HG03457 (cell line): ENCODE measurements at regions not wholly inside any gene's neighbourhood (a gene's known extent, or its start where the extent isn't known, plus 50 kb on each side); places are given as distances from the start of the nearest gene placed in this dataset.

ENCODE experiments used
- ATAC-seq: cut with Tn5 transposase; IDR thresholded peaks from one replicate; pipeline ENCODE4 v1.9.1; 2021; ENCODE audit warnings: moderate number of reproducible peaks; ENCODE audit not compliant: unreplicated experiment

DNA sequence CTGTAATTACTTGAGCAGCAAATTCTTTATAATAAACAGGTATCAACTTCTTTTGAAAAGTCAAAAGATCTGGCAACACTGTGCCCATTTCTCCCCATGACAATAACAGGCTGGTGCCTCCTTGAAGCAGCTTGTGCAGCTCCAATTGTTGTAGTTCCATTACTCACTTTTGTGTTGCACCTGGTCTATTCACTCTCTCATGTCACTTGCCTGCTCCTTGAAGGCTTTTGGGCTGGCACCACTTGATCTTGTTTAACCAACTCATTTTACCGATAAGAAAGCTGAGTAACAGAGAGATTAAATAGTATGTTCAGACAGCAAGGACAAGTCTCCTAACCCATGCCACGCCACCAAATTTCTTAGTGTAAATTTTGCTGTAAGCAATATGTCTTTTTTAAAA is 314.5 kb downstream of the OSR1 start:
- ATAC-seq, result no peak

DNA sequence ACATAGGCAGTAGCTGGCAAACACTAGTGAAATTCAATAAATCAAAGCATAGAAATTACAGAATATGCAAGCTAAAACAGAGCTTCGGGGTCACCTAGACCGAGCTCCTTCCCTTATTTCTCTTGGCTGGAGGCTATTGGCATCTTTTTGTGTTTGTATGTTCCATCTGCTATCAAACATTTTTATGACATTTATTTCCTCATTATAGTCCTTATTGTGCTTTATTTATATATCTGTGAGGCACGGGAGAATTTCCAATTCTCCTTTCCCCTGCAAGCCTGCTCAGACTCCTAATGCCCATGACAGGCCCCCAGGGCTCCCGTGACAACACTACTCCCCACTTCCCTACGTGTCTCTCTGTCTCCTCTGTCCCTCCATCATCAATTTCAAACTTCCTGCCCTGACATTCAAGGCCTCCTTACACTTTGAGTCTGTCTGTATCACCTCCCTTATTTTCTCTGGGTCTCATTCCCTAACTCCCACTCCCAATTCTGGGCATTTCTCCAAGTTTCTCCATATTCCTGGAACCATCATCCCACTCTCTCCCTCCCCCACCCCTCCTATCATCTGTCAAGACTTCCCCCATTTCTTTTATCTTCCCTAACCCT is 316.9 kb downstream of the OSR1 start:
- ATAC-seq, result no peak

DNA sequence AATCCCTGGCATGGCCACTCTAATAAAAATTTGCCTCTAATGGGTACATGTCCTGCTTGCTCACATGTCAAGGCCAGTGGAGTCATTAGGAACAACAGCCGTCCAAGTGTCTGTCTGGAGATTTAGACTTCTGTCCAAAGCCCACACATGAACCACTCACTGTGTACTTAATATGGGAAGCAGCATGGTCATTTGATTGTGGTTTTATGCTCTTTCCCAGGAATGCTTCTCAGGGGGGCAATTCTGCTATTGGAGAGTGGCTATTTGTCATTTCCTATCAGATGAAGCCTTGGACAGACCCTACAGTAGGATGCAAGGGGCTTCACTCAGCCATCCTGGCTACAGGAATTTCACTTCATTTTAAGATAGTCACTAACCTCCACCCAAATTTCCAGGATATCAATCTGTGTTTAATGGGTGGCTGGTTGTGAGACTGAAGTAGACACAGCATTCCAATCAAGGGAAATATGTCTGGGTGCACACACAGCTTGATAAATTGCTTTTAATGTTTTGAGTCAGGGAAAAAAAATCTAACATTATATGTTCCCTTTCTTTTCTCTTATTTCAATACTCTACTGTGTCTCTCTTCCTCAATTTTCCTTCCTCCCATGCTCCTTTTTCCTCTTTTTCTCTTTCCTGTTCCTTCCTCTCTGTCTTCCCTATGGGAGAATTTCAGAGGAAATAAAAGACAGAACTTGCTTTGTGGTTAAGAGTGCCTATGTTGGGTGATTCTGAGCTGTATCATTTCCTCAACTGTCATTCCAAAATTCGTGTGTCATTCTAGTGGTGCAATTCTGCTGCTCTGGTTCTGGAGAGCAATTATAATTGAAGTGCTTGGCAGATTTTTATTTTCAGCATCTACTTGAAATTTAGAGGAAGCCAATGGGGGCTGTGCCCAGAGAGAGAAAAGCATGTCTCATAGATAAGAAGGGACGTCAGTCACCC is 320.1 kb downstream of the OSR1 start:
- ATAC-seq, result no peak

DNA sequence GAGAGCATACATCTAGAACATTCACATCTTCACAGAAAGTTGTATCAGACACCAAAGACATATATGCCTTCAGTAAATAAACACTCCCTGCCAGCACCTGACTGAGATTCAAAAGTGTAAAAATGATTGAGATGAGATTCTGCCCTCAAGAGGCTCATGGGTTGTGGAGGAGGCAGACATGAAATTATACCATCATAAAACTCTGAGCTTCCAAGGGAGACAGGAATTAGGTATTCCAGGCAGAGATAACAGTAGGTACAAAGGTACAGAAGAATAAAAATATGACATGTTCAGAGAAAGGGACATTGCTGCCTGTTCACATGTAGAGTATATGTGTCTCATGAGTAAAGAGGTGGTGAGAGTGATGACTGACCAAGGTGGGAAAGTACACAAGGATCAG is 322.3 kb downstream of the OSR1 start:
- ATAC-seq, result no peak

DNA sequence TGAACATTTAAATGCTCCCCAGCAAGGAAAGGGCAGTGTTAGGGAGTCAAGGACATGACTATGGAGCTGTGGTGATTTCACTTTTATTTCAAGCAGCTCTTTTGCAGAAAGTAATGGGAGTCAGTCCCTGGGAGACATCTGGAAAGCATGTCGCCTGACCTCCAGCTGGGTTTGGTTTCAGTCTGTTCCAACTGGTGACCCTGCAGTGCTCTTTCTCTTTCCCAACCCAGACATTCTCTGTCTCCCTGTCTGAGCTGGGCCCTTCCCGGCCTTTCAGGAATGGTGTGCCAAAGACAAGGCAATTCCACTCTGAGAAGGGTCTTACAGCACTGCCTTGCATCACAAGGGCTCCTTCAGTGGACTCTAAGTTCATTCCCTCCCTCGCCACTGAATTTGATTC is 323.2 kb downstream of the OSR1 start:
- no peak for ATAC-seq

DNA sequence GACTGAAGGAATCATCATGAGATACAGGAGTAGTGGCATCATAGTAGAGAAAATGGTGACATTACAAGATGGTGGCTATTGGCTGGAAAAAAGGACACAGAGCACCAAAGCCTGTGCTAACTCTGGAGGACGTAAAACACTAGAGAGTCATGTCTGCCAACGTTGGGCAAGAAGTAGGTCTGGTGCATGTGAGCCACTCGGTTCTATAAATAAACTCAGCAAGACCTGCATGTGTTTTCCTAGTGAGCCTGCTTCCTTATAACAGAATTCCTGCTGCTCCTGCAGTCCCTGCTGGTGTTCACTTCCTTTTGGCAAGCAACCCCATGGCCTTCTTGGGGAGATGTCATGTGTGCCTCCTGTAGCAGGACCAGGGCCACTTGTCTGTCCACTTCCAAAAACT is 325.2 kb downstream of the OSR1 start:
- ATAC-seq, result no peak

DNA sequence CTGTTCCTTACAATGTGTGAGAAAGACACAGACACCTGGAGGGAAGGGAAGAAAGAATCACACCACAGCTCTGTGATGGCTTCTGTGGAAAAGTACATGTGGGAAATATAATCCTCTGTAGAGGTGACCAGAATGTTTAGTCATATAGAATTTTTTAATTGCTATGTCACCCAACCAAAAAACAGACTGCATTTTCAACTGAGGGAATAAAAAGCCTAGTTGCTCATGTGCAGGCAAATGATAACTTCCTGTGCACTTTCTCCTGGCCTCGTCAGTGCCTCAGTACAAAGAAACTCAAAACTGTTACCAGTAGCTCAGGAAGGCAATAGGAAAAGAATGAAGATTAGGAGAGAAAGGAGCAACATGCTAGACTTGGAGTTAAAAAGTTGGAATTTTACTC is 326.8 kb downstream of the OSR1 start:
- no peak for ATAC-seq

DNA sequence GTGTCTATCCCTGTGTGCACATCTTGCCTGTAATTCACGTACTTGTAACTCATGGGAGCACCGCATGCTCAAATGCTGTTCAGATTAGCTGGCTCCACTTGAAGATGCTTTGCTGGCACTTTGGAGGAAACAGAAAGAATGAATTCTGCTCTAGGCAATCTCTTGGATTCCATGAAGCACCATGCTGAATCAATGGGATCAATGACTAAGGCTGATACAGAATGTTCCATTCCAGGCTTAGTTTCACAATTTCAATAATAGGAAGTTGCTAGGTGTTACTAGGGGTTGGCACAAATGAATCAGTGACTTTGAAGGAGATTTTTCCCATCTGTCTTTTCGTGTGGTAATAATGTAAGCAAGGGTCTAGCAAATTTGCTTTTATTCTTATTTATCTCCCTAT is 328.8 kb downstream of the OSR1 start:
- no peak for ATAC-seq

DNA sequence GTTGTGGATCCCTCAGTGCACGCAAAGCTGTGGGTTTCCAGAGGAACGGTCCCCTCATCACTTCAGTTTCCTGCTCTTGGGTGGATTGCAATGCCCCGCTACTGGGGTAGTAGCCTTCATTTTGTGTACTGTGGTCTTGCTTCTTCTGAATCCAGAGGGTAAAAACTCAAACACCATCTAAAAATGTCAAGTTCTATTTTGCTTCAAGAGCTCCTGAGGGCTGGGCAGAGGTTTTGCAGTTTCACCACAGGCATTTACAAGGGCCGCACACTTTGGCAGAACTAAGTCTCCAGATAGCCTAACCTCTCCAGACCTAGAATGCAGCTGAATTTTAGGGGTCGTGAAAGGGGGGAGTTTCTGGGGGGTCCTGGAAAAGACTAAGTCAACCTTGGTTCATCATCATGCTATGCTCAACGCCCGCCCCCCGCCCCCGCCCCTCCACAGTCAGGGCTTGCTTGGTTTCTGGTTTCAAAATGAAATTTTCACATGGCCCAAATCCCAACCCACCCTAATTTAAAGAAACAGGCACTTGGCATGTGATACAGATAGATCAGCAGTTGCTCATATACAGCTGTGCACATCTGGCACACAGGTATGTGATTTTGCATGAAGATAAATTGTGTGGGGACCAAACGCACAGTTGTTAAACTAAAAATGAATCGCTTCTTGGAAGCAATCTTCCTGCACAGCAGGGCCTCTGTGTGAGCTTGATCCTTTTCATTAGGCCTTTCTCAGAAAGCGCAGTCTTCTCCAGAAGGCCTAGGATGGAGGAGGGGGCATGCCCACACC is 329.6 kb downstream of the OSR1 start:
- no peak for ATAC-seq

DNA sequence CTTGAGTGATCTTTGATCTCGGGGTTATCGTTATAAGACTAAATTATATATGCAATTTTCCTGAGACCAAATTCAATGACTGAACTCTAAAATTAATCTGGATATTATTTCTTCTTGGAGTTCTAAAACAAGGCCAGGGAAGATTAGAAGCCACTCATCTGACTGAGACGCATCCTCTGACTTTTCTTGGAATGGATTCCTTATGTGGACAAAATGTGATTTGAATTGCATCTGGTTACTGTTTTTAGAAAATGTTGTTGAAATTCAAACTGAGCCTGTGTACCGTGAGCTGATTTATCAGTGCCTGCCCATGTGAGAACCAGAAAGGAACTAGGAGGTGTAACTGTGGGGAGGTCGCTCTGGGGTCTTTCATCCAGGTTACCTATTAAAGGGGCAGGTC is 330.8 kb downstream of the OSR1 start:
- no peak for ATAC-seq

DNA sequence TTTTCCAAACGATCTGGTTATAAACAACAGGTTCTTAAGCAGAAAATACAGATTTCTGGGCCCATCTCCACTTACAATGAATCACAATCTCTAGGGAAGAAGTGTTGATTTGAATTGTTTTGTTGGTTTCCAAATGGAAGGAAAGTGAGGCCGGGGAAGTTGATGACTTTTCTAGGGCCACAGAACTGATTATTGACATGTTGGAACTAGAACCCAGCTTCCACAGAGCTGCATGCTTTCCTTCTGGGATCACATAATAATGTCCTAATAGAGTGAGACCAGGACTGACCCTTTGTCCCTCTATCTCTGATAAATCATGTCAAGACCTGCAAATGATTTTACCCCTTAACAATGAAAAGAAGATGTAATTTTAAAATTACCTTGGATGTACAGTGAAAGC is 332.2 kb downstream of the OSR1 start:
- ATAC-seq, result no peak

DNA sequence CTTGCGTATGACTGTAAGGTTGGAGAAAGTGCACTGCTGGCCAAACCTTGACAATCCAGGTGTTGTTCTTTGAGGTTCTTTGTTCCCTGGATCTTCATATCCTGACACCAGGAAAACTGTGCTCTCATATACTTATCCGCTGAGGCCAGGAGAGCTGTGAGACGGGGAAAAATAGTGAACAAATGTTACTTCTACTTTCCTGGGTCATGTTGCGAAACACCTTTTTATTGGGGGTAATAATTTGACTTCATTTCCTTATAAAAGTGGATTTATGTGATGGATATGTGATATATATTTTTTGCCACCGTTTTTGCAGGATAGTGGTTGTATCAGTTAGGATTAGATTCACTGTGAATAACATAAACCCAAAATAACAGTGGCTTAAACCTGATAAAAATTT is 336.1 kb downstream of the OSR1 start:
- no peak for ATAC-seq

DNA sequence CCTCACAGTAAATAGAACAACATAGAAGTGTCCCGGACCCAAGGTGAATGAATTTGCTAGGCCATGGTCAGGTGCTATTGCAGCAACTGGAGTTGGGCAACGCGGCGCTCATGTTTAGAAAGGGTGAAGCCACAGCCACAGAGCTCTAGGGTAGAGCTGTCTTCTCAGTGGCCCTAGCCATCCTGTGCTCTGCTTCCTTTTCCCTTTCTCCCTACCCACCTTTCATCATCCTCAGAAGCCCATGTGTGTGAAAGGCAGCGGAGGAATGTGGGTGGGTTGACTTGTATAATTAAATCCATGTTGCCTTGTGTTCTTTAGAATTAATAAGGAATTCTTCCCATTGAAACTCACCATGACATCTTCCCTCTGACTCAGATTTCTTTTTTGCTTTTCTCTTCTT is 336.7 kb downstream of the OSR1 start:
- no peak for ATAC-seq

DNA sequence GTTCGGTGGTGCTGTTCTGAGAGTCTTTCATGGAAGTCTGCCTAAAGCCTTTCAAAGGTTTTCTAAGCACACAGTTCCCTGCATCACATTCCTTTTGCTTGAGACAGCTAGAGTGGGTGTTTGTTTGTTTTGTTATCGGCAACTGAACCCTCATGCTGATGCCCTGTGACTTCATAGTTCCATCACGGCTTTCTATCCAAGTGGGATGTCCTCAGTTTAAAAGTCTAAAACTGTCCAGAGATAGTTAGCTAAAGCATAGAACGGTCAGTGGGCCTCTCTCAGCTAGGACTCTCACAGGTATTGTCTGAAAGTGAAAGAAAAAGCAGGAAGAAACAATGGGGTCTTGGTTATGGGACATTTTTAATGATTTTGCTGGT is 337.3 kb downstream of the OSR1 start:
- no peak for ATAC-seq

DNA sequence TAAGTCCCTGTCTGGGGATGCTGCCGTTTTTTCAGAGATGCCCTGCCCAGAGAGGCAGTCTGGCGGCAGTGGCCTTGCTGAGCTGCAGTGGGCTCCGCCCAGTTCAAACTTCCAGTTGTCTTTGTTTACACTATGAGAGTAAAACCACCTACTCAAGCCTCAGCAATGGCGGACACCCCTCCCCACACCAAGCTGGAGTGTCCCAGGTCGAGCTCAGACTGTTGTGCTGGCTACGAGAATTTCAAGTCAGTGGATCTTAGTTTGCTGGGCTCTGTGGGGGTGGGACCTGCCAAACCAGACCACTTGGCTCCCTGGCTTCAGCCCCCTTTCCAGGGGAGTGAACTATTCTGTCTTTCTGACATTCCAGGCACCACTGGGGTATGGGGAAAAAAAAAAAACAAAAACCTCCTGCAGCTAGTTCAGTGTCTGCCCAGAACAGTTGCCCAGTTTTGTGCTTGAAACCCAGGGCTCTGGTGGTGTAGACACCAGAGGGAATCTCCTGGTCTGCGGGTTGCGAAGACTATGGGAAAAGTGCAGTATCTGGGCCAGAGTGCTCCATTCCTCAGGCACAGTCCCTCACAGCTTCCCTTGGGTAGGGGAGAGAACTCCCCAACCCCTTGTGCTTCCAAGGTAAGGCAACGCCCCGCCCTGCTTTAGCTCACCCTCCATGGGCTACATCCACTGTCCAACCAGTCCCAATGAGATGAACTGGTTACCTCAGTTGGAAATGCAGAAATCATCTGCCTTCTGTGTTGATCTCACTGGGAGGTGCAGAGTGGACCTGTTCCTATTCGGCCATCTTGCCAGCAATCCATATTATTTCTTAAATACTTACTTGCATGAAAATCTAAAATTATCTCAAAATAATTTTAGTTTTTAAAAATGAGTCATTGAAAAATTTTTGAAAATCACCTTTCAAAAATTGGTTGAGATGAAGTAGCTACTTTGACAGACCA is 338.0 kb downstream of the OSR1 start:
- ATAC-seq, result no peak

DNA sequence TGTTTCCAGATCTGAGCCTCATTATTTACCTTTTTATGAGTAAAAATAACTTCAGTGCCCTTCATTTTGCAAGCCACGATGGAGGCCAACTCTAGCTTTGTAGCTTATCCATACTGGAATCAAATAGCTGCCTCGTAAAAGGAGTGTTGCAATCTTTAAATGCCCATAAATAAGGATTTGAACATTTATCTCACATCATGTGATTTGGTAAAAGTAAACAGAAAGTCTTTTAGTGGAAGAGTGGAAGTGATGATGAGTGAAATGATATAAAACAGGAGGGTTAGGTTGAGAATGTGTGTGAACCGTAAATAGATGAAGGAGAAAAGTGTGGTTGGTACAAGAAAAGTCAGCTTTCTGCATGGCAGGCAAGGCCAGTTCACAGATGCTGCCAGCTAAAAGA is 348.9 kb downstream of the OSR1 start:
- ATAC-seq, result no peak

DNA sequence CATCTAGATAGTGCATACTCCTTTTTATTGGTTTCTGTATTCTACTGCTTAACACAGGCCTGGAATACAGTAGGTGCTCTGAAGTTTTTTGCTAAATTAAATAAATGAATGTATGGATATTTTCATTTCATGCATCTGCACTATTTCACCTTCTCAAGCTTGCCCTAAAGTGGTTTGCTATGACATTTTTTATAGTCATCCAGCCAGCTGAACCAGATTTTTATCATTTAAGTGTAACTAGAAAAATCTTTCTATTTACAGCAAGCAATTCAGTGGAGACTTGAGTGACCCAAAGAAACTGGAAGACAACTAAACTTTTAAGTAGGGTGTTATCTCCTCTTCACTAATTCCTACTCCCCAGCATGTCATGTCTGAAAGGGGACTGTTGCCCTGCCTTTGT is 354.9 kb downstream of the OSR1 start:
- ATAC-seq, result no peak

DNA sequence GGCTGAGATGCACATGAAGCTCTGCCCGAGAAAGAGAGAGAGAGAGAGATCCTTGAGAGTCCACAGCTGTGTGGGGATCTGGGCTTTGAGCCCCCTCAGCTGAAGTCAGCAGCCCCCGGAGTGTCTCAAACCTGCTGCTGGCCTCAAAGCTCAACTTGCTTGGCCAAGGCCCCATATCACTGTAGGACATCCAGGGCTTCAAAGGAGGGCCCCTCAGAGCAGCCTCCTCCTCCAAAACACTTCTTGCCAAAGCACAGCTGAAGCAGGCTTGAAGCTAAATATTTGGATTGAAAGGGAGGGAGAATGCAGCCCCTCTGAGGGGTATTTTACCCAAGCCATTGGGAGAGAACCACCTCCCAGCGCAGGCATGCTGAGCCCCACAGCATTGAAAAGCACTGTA is 357.6 kb downstream of the OSR1 start:
- no peak for ATAC-seq

DNA sequence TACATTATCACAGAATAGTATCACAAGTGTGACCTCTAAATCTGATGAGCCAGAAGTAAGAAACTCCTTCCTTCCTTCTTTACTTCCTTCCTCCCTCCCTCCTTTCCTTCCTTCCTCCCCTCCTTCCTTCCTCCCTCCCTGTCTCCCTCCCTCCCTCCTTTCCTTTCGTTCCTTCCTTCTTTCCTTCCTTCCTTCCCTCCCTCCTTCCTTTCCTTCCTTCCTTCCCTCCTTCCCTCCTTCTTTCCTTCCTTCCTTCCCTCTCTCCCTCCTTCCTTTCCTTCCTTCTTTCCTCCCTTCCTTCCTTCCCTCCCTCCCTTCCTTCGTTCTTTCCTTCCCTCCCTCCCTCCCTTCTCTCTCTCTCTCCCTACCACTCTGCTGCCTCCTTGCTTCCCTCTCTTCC is 359.2 kb downstream of the OSR1 start:
- ATAC-seq, result no peak

DNA sequence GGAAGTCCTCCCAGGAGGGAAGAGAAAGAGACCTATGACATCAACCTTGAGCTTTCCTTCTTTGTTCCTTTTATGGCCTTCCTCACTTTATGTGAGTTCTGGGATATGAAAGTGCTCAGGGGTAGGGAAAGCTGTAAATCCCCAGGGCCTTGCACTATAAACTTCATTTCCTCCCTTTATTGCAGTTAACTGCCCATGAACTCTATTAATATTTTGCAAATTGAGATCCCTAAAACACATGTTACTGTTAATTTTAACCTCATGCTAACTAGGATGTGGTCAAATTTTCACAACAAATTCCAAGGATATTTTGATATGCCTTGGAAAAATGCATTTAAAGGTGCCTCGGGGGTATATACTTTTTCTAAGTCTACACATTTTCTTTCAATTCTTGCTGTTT is 359.9 kb downstream of the OSR1 start:
- ATAC-seq, result no peak
